Endodermal cell (in vitro differentiated cells): ENCODE measurements at regions not wholly inside any gene's neighbourhood (a gene's known extent, or its start where the extent isn't known, plus 50 kb on each side); places are given as distances from the start of the nearest gene placed in this dataset.

Source experiments
- DNase-seq: peaks from one replicate; pipeline ENCODE4 v3.0.0-alpha.2; 2017
- H3K27ac ChIP-seq: 2 replicates; pipeline ENCODE4 v1.5.1; 2013; ENCODE audit warnings: mild to moderate bottlenecking, low read depth, low read length, moderate library complexity
- H3K27me3 ChIP-seq: 2 replicates; pipeline ENCODE4 v1.6.1; 2013; ENCODE audit warnings: mild to moderate bottlenecking, low read length, moderate library complexity; ENCODE audit not compliant: insufficient read depth, control insufficient read depth, poor library complexity, severe bottlenecking
- H3K36me3 ChIP-seq: 2 replicates; pipeline ENCODE4 v1.7.0; 2013; ENCODE audit warnings: mild to moderate bottlenecking, low read length, moderate library complexity; ENCODE audit not compliant: control insufficient read depth, insufficient read depth
- H3K4me1 ChIP-seq: one replicate; pipeline ENCODE4 v1.7.0; 2013; ENCODE audit warnings: low read length; ENCODE audit not compliant: control insufficient read depth, insufficient read depth
- H3K4me3 ChIP-seq: 2 replicates; pipeline ENCODE4 v1.5.1; 2013; ENCODE audit warnings: mild to moderate bottlenecking, low read length, moderate library complexity
- H3K9ac ChIP-seq: 2 replicates; pipeline ENCODE4 v1.6.1; 2013; ENCODE audit warnings: mild to moderate bottlenecking, low read length, moderate library complexity; ENCODE audit not compliant: poor library complexity, severe bottlenecking; ENCODE audit errors: extremely low read depth
- H3K9me3 ChIP-seq: 2 replicates; pipeline ENCODE4 v1.6.1; 2013; ENCODE audit warnings: mild to moderate bottlenecking, low read length, moderate library complexity; ENCODE audit not compliant: control insufficient read depth
- H3K27ac Mint-ChIP-seq: 2 replicates; pipeline ENCODE4 v1.8.0; 2020; ENCODE audit warnings: mixed read lengths
- H3K27me3 Mint-ChIP-seq: 2 replicates; pipeline ENCODE4 v1.8.0; 2021; ENCODE audit warnings: mild to moderate bottlenecking, mixed read lengths; ENCODE audit not compliant: insufficient read depth
- H3K36me3 Mint-ChIP-seq: 2 replicates; pipeline ENCODE4 v1.8.0; 2020; ENCODE audit warnings: low read depth, mixed read lengths
- H3K4me1 Mint-ChIP-seq: 2 replicates; pipeline ENCODE4 v1.8.0; 2020; ENCODE audit warnings: mixed read lengths
- H3K4me3 Mint-ChIP-seq: 2 replicates; pipeline ENCODE4 v1.8.0; 2020; ENCODE audit warnings: mild to moderate bottlenecking, moderate library complexity, mixed read lengths
- H3K9me3 Mint-ChIP-seq: 2 replicates; pipeline ENCODE4 v1.8.0; 2020; ENCODE audit warnings: mild to moderate bottlenecking, mixed read lengths
- CTCF ChIP-seq: fragments of 200-600 bp; sonication (generic); conservative IDR thresholded peaks from 2 replicates; pipeline ENCODE4 v1.5.0; 2021; ENCODE audit warnings: antibody characterized with exemption, mild to moderate bottlenecking
- WGBS, 2 experiments: methylation state at CpG; one replicate each; pipeline versions ENCODE4 v1.1.5 to v1.1.7; 2013; ENCODE audit warnings: missing lambda C conversion rate in 2 of 2, mixed read lengths in 1 of 2; ENCODE audit not compliant: insufficient coverage in 1 of 2, insufficient read length in 1 of 2; 5-methylcytosine and 5-hydroxymethylcytosine counted together

GRCh38 chr3:38984731-38985130, 67.0 kb downstream of the SCN11A start:
- WGBS, 2 experiments: 91 to 98% methylated on average over 7 of the region's 7 CpGs

GRCh38 chr3:38984110-38984509, 67.6 kb downstream of the SCN11A start:
- Histone ChIP-seq H3K36me3 (no peaks in the 10 kb centered on the region), H3K27me3 (no peaks in the 10 kb centered on the region), H3K9me3 (no peaks in the 10 kb centered on the region), H3K9ac (no peak overlapping the region), H3K27ac (no peak overlapping the region), H3K4me3 (no peak overlapping the region), H3K4me1 (no peaks in the 10 kb centered on the region)
- no peak overlapping the region for H3K4me3 Mint-ChIP-seq
- no peak for TF ChIP-seq CTCF
- H3K4me1 Mint-ChIP-seq: peaks cover 6% of the 10 kb centered on the region
- no peaks in the 10 kb centered on the region for H3K36me3 Mint-ChIP-seq
- no peak for DNase-seq
- no peaks in the 10 kb centered on the region for H3K9me3 Mint-ChIP-seq
- H3K27me3 Mint-ChIP-seq: peaks cover 8% of the 10 kb centered on the region
- H3K27ac Mint-ChIP-seq: no peak overlapping the region

More at GRCh38 chr3:38984731-38985130, 67.0 kb downstream of the SCN11A start:
- Mint-ChIP-seq H3K36me3 (no peaks in the 10 kb centered on the region), H3K9me3 (no peaks in the 10 kb centered on the region), H3K27ac (no peak overlapping the region), H3K4me1 (peaks cover under 1% of the 10 kb centered on the region), H3K4me3 (no peak overlapping the region), H3K27me3 (peaks cover 4% of the 10 kb centered on the region)
- H3K27me3 ChIP-seq: no peaks in the 10 kb centered on the region
- DNase-seq: no peak
- H3K27ac ChIP-seq: no peak overlapping the region
- no peaks in the 10 kb centered on the region for H3K9me3 ChIP-seq
- H3K4me3 ChIP-seq: no peak overlapping the region
- no peak overlapping the region for H3K9ac ChIP-seq
- no peaks in the 10 kb centered on the region for H3K36me3 ChIP-seq
- no peak for TF ChIP-seq CTCF
- no peaks in the 10 kb centered on the region for H3K4me1 ChIP-seq

- no peak overlapping the region for H3K4me3 Mint-ChIP-seq
- peaks cover 18% of the 10 kb centered on the region for H3K4me1 Mint-ChIP-seq
- TF ChIP-seq CTCF: no peak
Measured at GRCh38 chr3:38980938-38981337, 70.8 kb downstream of the SCN11A start.

More at GRCh38 chr3:38980938-38981337, 70.8 kb downstream of the SCN11A start:
- WGBS, 2 experiments: 92% methylated on average over 2 of the region's 2 CpGs
- Histone ChIP-seq H3K9ac (no peak overlapping the region), H3K9me3 (no peaks in the 10 kb centered on the region), H3K36me3 (no peaks in the 10 kb centered on the region), H3K4me3 (no peak overlapping the region), H3K27ac (no peak overlapping the region), H3K27me3 (peaks cover 15% of the 10 kb centered on the region), H3K4me1 (no peaks in the 10 kb centered on the region)
- no peak for DNase-seq
- H3K27ac Mint-ChIP-seq: no peak overlapping the region
- H3K27me3 Mint-ChIP-seq: peaks cover 16% of the 10 kb centered on the region
- H3K9me3 Mint-ChIP-seq: no peaks in the 10 kb centered on the region
- H3K36me3 Mint-ChIP-seq: no peaks in the 10 kb centered on the region
